Karpas-422 (cell line): ENCODE measurements at regions not wholly inside any gene's neighbourhood (a gene's known extent, or its start where the extent isn't known, plus 50 kb on each side); places are given as distances from the start of the nearest gene placed in this dataset.
A peak's percentile ranks its signal among the peaks of the same experiment; 100 is the strongest.
"Not testable (repeated sequence)": the region's sequence is repeated elsewhere in the genome, so short reads cannot be mapped to it uniquely, and the experiment has no call there.

Experiments used
- DNase-seq: peaks from one replicate; pipeline ENCODE4 v3.0.0-alpha.2; 2015
- H2AFZ ChIP-seq: fragments of 200-600 bp; sonication (generic); 2 replicates; pipeline ENCODE4 v1.6.1; 2014; ENCODE audit warnings: antibody characterized with exemption, low read length, mixed read lengths
- H3K27ac ChIP-seq: fragments of 200-600 bp; sonication (generic); 2 replicates; pipeline ENCODE4 v1.5.1; 2014; ENCODE audit warnings: mild to moderate bottlenecking, low read length, moderate library complexity
- H3K27me3 ChIP-seq: fragments of 200-600 bp; sonication (generic); 2 replicates; pipeline ENCODE4 v1.6.1; 2014; ENCODE audit warnings: low read length, mixed read lengths
- H3K36me3 ChIP-seq: fragments of 200-600 bp; sonication (generic); 2 replicates; pipeline ENCODE4 v1.6.1; 2014; ENCODE audit warnings: low read length, mixed read lengths; ENCODE audit not compliant: insufficient read depth
- H3K4me1 ChIP-seq: fragments of 200-600 bp; sonication (generic); 2 replicates; pipeline ENCODE4 v1.6.1; 2014; ENCODE audit warnings: mild to moderate bottlenecking, low read length, mixed read lengths
- H3K4me2 ChIP-seq: fragments of 200-600 bp; sonication (generic); 2 replicates; pipeline ENCODE4 v1.6.1; 2014; ENCODE audit warnings: low read length, low read depth, mild to moderate bottlenecking; ENCODE audit not compliant: poor library complexity, severe bottlenecking
- H3K4me3 ChIP-seq: fragments of 200-600 bp; sonication (generic); 2 replicates; pipeline ENCODE4 v1.5.1; 2014; ENCODE audit warnings: mild to moderate bottlenecking, antibody characterized with exemption, low read length, mixed read lengths
- H3K79me2 ChIP-seq: fragments of 200-600 bp; sonication (generic); 2 replicates; pipeline ENCODE4 v1.6.1; 2014; ENCODE audit warnings: mild to moderate bottlenecking, low read length, mixed read lengths
- H3K9ac ChIP-seq: fragments of 200-600 bp; sonication (generic); 2 replicates; pipeline ENCODE4 v1.6.0; 2014; ENCODE audit warnings: low read length
- H3K9me2 ChIP-seq: fragments of 200-600 bp; sonication (generic), shearing (Covaris generic); replicated peaks from 2 replicates; pipeline ENCODE4 v1.6.0; 2014; ENCODE audit warnings: mild to moderate bottlenecking, low read length, moderate library complexity; ENCODE audit not compliant: insufficient read depth
- H3K9me3 ChIP-seq: fragments of 300-700, 200-600 bp; sonication (generic); 2 replicates; pipeline ENCODE4 v1.6.1; 2014; ENCODE audit warnings: low read length, mixed read lengths
- H4K20me1 ChIP-seq: fragments of 200-600 bp; sonication (generic); 2 replicates; pipeline ENCODE4 v1.6.1; 2014; ENCODE audit warnings: mild to moderate bottlenecking, antibody characterized with exemption, low read length, low read depth; ENCODE audit not compliant: insufficient read depth

DNA sequence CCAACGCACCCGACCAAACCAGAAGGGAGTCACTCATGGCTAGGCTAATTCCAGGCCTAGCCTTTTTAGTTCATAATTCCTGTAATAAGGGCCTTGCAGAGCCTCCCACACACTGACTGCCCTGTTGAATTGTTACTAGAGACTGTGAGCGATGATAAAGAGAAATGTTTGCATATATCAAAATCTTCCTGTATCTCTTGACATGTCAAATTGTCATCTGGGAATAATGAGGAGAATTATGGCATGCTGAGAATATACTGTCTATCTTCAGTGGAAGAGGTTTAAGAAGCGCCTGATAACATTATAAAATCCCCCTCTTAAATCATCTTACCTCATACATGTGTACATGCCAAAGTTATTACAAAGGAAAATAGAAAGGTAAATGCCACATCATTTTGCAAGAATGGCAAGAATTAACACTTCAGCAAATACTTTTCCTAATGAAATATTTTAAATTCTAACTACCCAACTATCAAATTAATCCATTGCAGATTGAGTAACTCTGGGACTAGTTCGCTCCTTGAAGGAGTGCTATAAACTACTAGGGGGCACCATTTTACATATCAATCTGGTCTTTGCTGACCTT, 144.1 kb downstream of the CENPF start:
- no peaks in the 10 kb centered on the region for H3K27me3 ChIP-seq
- H3K9me3 ChIP-seq = no peaks in the 10 kb centered on the region
- H3K36me3 ChIP-seq = no peaks in the 10 kb centered on the region
- H3K27ac ChIP-seq = no peak overlapping the region
- H3K4me1 ChIP-seq = no peaks in the 10 kb centered on the region
- H3K9ac ChIP-seq = no peak overlapping the region
- H3K4me3 ChIP-seq = no peak overlapping the region
- H4K20me1 ChIP-seq = no peaks in the 10 kb centered on the region
- no peaks in the 10 kb centered on the region for H3K9me2 ChIP-seq
- no peaks in the 10 kb centered on the region for H3K79me2 ChIP-seq
- H3K4me2 ChIP-seq = no peak overlapping the region
- H2AFZ ChIP-seq = 0 out of 2 replicates have a peak overlapping the region, but pooled peaks have one; percentile 12
- no peak for DNase-seq

- Histone ChIP-seq H3K4me2 (no peak overlapping the region), H3K9me3 (peaks cover 5% of the 10 kb centered on the region), H2AFZ (no peak overlapping the region), H4K20me1 (no peaks in the 10 kb centered on the region), H3K9ac (no peak overlapping the region), H3K36me3 (no peaks in the 10 kb centered on the region), H3K4me1 (peaks cover 6% of the 10 kb centered on the region; the same call in 1 of the 2 replicates), H3K79me2 (no peaks in the 10 kb centered on the region), H3K27ac (no peak overlapping the region), H3K9me2 (no peaks in the 10 kb centered on the region), H3K27me3 (no peaks in the 10 kb centered on the region), H3K4me3 (no peak overlapping the region)
- DNase-seq = no peak
Measured at GRCh38 chr1:214753236-214753852, 150.3 kb downstream of the CENPF start.

GRCh38 chr1:214761030-214761429, 158.0 kb downstream of the CENPF start:
- H3K27ac ChIP-seq = no peak overlapping the region
- H2AFZ ChIP-seq = no peak overlapping the region
- no peaks in the 10 kb centered on the region for H3K9me2 ChIP-seq
- H3K4me1 ChIP-seq = peaks cover 2% of the 10 kb centered on the region; the same call in 1 of the 2 replicates
- H3K27me3 ChIP-seq = no peaks in the 10 kb centered on the region
- no peak overlapping the region for H3K4me2 ChIP-seq
- H3K79me2 ChIP-seq = no peaks in the 10 kb centered on the region
- DNase-seq = no peak
- no peak overlapping the region for H3K4me3 ChIP-seq
- no peaks in the 10 kb centered on the region for H3K36me3 ChIP-seq
- peaks cover 10% of the 10 kb centered on the region for H3K9me3 ChIP-seq
- no peaks in the 10 kb centered on the region for H4K20me1 ChIP-seq
- H3K9ac ChIP-seq = no peak overlapping the region

DNA sequence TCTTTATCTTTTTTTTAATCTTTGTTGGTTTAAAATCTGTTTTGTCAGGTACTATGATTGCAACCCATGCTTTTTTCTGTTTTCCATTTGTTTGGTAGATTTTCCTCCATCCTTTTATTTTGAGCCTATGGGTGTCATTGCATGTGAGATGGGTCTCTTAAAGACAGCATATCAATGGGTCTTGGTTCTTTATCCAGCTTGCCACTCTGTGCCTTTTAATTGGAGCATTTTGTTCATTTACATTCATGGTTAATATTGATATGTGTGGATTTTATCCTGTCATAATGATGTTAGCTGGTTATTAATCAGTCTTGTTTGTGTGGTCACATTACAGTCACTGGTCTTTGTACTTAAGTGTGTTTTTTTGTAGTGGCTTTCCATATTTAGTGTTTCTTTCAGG, 159.9 kb downstream of the CENPF start:
- no peak for DNase-seq
- H2AFZ ChIP-seq = no peak overlapping the region
- no peaks in the 10 kb centered on the region for H3K9me2 ChIP-seq
- H3K4me3 ChIP-seq = no peak overlapping the region
- H3K4me2 ChIP-seq = no peak overlapping the region
- no peaks in the 10 kb centered on the region for H3K79me2 ChIP-seq
- no peaks in the 10 kb centered on the region for H3K36me3 ChIP-seq
- no peak overlapping the region for H3K9ac ChIP-seq
- peaks cover 5% of the 10 kb centered on the region; the same call in 1 of the 2 replicates for H3K9me3 ChIP-seq
- no peaks in the 10 kb centered on the region for H3K4me1 ChIP-seq
- H3K27ac ChIP-seq = no peak overlapping the region
- H4K20me1 ChIP-seq = no peaks in the 10 kb centered on the region
- no peaks in the 10 kb centered on the region for H3K27me3 ChIP-seq

DNA sequence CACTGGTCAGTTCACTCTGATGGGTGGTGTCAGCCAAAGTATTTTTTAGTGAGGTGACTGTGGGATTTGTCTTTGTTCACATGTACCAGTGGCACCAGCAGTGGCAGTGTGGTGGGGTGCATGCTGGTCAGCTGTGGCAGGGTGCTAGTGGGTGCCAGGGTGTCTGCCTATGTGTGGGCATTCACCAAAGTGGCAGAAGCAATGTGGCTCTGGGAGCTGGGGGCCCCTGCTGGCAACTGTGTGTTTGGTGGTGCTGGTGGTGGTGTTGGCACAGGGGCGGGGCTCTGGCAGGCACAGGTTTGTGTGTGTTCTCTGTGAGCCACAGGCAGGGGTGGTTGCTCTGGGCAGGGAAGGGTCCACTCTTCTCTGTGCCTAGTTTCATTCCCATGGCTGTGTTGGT, 161.5 kb downstream of the CENPF start:
- 0 out of 2 replicates have a peak, but pooled peaks cover 5% of the 10 kb centered on the region for H3K9me3 ChIP-seq

GRCh38 chr1:214767221-214767620, 164.2 kb downstream of the CENPF start:
- H3K4me1 ChIP-seq = no peaks in the 10 kb centered on the region
- H3K9ac ChIP-seq = no peak overlapping the region
- no peak overlapping the region for H2AFZ ChIP-seq
- no peaks in the 10 kb centered on the region for H3K9me2 ChIP-seq
- no peaks in the 10 kb centered on the region for H4K20me1 ChIP-seq
- no peaks in the 10 kb centered on the region for H3K36me3 ChIP-seq
- H3K9me3 ChIP-seq = 0 out of 2 replicates have a peak, but pooled peaks cover 2% of the 10 kb centered on the region
- H3K4me3 ChIP-seq = no peak overlapping the region
- no peak overlapping the region for H3K4me2 ChIP-seq
- H3K27ac ChIP-seq = no peak overlapping the region
- no peaks in the 10 kb centered on the region for H3K27me3 ChIP-seq
- H3K79me2 ChIP-seq = no peaks in the 10 kb centered on the region
- DNase-seq = no peak

More for the DNA sequence above, 161.5 kb downstream of the CENPF start:
- no peak overlapping the region for H3K9ac ChIP-seq
- no peaks in the 10 kb centered on the region for H3K79me2 ChIP-seq
- H3K36me3 ChIP-seq = no peaks in the 10 kb centered on the region
- H3K4me3 ChIP-seq = no peak overlapping the region
- no peak overlapping the region for H3K4me2 ChIP-seq
- H2AFZ ChIP-seq = no peak overlapping the region
- no peaks in the 10 kb centered on the region for H4K20me1 ChIP-seq
- no peak overlapping the region for H3K27ac ChIP-seq
- no peaks in the 10 kb centered on the region for H3K9me2 ChIP-seq
- H3K27me3 ChIP-seq = no peaks in the 10 kb centered on the region
- H3K4me1 ChIP-seq = no peaks in the 10 kb centered on the region
- DNase-seq = peak; percentile 44

DNA sequence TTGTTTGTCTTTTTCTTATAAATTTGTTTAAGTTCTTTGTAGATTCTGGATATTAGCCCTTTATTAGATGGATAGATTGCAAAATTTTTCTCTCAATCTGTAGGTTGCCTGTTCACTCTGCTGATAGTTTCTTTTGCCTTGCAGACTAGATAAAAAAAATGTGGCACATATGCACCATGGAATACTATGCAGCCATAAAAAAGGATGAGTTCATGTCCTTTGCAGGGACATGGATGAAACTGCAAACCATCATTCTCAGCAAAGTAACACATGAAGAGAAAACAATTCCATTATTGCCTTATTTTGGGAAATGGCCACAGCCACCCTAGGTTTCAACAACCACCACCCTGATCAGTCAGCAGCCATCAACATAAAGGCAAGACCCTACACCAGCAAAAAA, 166.7 kb downstream of the CENPF start:
- not testable (repeated sequence) for H3K4me3 ChIP-seq, H3K27me3 ChIP-seq, H3K9ac ChIP-seq, H3K9me2 ChIP-seq, H3K79me2 ChIP-seq, H3K27ac ChIP-seq, H3K9me3 ChIP-seq, H3K36me3 ChIP-seq, H4K20me1 ChIP-seq, H2AFZ ChIP-seq, H3K4me2 ChIP-seq, H3K4me1 ChIP-seq, DNase-seq

GRCh38 chr1:214777364-214777763, 174.4 kb downstream of the CENPF start:
- no peak for DNase-seq
- no peaks in the 10 kb centered on the region for H3K27me3 ChIP-seq
- no peaks in the 10 kb centered on the region; the same call in 1 of the 2 replicates for H3K4me1 ChIP-seq
- H3K9me3 ChIP-seq = no peaks in the 10 kb centered on the region
- H3K79me2 ChIP-seq = no peaks in the 10 kb centered on the region
- H3K27ac ChIP-seq = no peak overlapping the region
- H3K9ac ChIP-seq = no peak overlapping the region
- H4K20me1 ChIP-seq = no peaks in the 10 kb centered on the region
- H3K4me2 ChIP-seq = no peak overlapping the region
- H2AFZ ChIP-seq = no peak overlapping the region
- no peak overlapping the region for H3K4me3 ChIP-seq
- no peaks in the 10 kb centered on the region for H3K9me2 ChIP-seq
- no peaks in the 10 kb centered on the region for H3K36me3 ChIP-seq
